ENCODE measurements at regions not wholly inside any gene's neighbourhood (a gene's known extent, or its start where the extent isn't known, plus 50 kb on each side); places are given as distances from the start of the nearest gene placed in this dataset.

GRCh38 chr7:25652366-25652765, 424.1 kb upstream of the NPVF start:
- TF ChIP-seq, protein P1, sequence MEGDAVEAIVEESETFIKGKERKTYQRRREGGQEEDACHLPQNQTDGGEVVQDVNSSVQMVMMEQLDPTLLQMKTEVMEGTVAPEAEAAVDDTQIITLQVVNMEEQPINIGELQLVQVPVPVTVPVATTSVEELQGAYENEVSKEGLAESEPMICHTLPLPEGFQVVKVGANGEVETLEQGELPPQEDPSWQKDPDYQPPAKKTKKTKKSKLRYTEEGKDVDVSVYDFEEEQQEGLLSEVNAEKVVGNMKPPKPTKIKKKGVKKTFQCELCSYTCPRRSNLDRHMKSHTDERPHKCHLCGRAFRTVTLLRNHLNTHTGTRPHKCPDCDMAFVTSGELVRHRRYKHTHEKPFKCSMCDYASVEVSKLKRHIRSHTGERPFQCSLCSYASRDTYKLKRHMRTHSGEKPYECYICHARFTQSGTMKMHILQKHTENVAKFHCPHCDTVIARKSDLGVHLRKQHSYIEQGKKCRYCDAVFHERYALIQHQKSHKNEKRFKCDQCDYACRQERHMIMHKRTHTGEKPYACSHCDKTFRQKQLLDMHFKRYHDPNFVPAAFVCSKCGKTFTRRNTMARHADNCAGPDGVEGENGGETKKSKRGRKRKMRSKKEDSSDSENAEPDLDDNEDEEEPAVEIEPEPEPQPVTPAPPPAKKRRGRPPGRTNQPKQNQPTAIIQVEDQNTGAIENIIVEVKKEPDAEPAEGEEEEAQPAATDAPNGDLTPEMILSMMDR (IDR thresholded peaks at IDR 0.05): no peak
- TF ChIP-seq EP300 (IDR thresholded peaks at IDR 0.05) (no peak), POLR2A (IDR thresholded peaks at IDR 0.05) (no peak)
